ENCODE measurements at regions not wholly inside any gene's neighbourhood (a gene's known extent, or its start where the extent isn't known, plus 50 kb on each side); places are given as distances from the start of the nearest gene placed in this dataset.

- no peak overlapping the region for H3K27ac ChIP-seq
- no peak for DNase-seq (ENCODE audit: low spot score)
- TF ChIP-seq CTCF (conservative IDR thresholded peaks at IDR 0.05; ENCODE audit: low read depth): no peak
- ChIA-PET POLR2A (ENCODE audit: low non-redundant PET) (no interaction called here), CTCF (no interaction called here)
Measured at GRCh38 chr9:88044200-88044599, 69.9 kb upstream of the CDK20 start.

DNA sequence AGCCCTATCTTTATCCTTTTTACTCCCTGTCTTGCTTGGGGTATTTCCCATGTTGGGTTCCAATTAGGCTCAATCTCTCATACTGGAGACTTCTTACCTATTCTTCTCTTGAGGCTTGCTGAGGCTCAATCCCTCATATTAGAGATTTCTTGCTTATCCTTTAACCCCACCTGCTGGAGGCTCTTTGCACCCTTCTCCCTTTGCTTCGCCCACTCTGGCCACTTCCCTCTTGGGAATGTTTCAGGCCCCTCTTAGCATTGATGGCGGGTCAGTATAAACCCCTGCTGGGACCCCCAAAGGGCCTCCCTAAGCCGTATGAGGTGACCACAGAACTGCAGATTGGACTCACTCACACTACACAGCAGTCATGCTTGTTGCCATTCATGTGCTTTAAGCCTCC is 69.3 kb upstream of the CDK20 start:
- POLR2A ChIA-PET (ENCODE audit: low non-redundant PET): no interaction called here
- CTCF ChIA-PET: no interaction called here
- no peak for TF ChIP-seq CTCF (conservative IDR thresholded peaks at IDR 0.05; ENCODE audit: low read depth)
- no peak for DNase-seq (ENCODE audit: low spot score)
- no peak overlapping the region for H3K27ac ChIP-seq

- no peak for DNase-seq (ENCODE audit: low spot score)
- CTCF ChIA-PET: interaction anchor here (0.6 to 0.9 kb wide), 2 partner anchors 159 to 727 kb away, joined by 3 to 4 read pairs; partner anchors contain the start of gene SPATA31E1
- no peak overlapping the region for H3K27ac ChIP-seq
- 0 out of 2 replicates have a peak, but pooled peaks have one; percentile 15 for TF ChIP-seq CTCF (conservative IDR thresholded peaks at IDR 0.05; ENCODE audit: low read depth)
- POLR2A ChIA-PET (ENCODE audit: low non-redundant PET): no interaction called here
Measured at GRCh38 chr9:88041447-88041846, 67.1 kb upstream of the CDK20 start.

DNA sequence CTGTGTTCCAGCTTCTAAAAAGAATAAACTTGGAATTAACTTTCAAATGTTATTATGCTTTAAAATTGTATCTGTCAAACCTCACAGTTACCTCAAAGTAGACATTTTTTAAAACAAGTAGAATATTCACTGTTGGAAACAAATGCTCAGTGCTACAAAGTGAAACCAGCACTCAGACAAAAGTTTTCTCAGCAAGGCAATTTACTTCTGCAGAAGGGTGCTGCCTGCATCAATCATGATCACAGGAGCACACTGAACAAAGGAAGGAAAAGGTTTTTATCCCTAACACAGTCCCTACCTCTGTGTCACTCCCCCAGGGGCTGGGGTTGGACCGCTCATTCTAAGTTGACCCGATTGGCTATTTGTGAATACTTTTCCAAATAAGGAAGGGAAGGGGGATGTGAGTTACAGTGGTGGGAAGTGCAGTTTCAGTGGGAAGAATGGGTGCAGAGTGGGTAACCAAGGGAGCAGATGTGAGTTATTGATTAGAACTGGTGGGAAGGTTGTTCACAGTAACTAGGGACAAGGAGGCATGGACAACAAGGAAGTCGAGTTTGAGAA is 63.0 kb upstream of the CDK20 start:
- TF ChIP-seq CTCF (conservative IDR thresholded peaks at IDR 0.05; ENCODE audit: low read depth): no peak

GRCh38 chr9:88034964-88035363 is 60.6 kb upstream of the CDK20 start:
- no peak overlapping the region for H3K27ac ChIP-seq
- no peak for TF ChIP-seq CTCF (conservative IDR thresholded peaks at IDR 0.05; ENCODE audit: low read depth)
- ChIA-PET CTCF (interaction anchor here (0.6 to 0.9 kb wide), 2 partner anchors 15 to 42 kb away, joined by 3 read pairs; no protein-coding TSS in a partner anchor), POLR2A (ENCODE audit: low non-redundant PET) (no interaction called here)
- no peak for DNase-seq (ENCODE audit: low spot score)

More for the DNA sequence above, 63.0 kb upstream of the CDK20 start:
- ChIA-PET POLR2A (ENCODE audit: low non-redundant PET) (no interaction called here), CTCF (interaction anchor here (0.6 kb wide), 2 partner anchors 14 to 23 kb away, joined by 3 read pairs; no protein-coding TSS in a partner anchor)
- no peak overlapping the region for H3K27ac ChIP-seq
- DNase-seq (ENCODE audit: low spot score): no peak

DNA sequence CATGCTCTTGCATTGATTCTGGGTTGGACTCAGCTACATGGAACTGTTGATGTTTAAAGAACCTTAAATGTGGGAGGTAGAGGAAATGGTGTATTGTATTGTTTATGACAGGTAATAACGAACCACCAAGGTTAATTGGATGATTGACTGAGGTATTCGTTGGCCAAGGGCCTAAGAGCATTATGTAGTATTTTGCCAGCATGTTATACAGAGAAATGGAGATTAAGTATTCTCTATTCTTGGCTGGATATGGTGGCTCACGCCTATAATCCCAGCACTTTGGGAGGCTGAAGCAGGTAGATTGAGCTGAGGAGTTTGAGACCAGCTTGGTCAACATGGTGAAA is 59.0 kb upstream of the CDK20 start:
- POLR2A ChIA-PET (ENCODE audit: low non-redundant PET): no interaction called here
- TF ChIP-seq CTCF (conservative IDR thresholded peaks at IDR 0.05; ENCODE audit: low read depth): no peak
- no peak overlapping the region for H3K27ac ChIP-seq
- DNase-seq (ENCODE audit: low spot score): no peak
- CTCF ChIA-PET: interaction anchor here (0.7 to 0.8 kb wide), 2 partner anchors 241 to 1112 kb away, joined by 3 to 5 read pairs; no protein-coding TSS in a partner anchor
